Neural cell (in vitro differentiated cells): ENCODE measurements at regions not wholly inside any gene's neighbourhood (a gene's known extent, or its start where the extent isn't known, plus 50 kb on each side); places are given as distances from the start of the nearest gene placed in this dataset.

Experiments
- CTCF ChIP-seq: fragments of 450-650 bp; IDR thresholded peaks from 2 replicates; pipeline ENCODE4 v1.5.1; 2014; ENCODE audit warnings: antibody characterized with exemption, mild to moderate bottlenecking, moderate library complexity; ENCODE audit not compliant: poor library complexity, severe bottlenecking
- EP300 ChIP-seq: fragments of 450-650 bp; conservative IDR thresholded peaks from 2 replicates; pipeline ENCODE4 v1.6.1; 2014; ENCODE audit warnings: antibody characterized with exemption, mild to moderate bottlenecking, moderate library complexity; ENCODE audit not compliant: poor library complexity, severe bottlenecking
- EZH2 ChIP-seq: fragments of 200-600, 300-800 bp; shearing (Covaris generic), sonication (generic); IDR thresholded peaks from 2 replicates; pipeline ENCODE4 v1.6.1; 2014; ENCODE audit warnings: antibody characterized with exemption, low read length, borderline replicate concordance, mild to moderate bottlenecking; ENCODE audit not compliant: insufficient read depth, poor library complexity, severe bottlenecking
- MXI1 ChIP-seq: fragments of 450-650 bp; conservative IDR thresholded peaks from 2 replicates; pipeline ENCODE4 v1.6.1; 2014; ENCODE audit warnings: antibody characterized with exemption, mild to moderate bottlenecking; ENCODE audit not compliant: poor library complexity, severe bottlenecking
- POLR2AphosphoS5 ChIP-seq: IDR thresholded peaks from 2 replicates; pipeline ENCODE4 v1.6.1; 2012
- RAD21 ChIP-seq: fragments of 450-650 bp; conservative IDR thresholded peaks from 2 replicates; pipeline ENCODE4 v1.6.1; 2014; ENCODE audit warnings: antibody characterized with exemption, mild to moderate bottlenecking, moderate library complexity
- REST ChIP-seq: IDR thresholded peaks from 2 replicates; pipeline ENCODE4 v1.6.1; 2012; ENCODE audit warnings: borderline replicate concordance
- SMC3 ChIP-seq: fragments of 450-650 bp; conservative IDR thresholded peaks from 2 replicates; pipeline ENCODE4 v1.6.1; 2014; ENCODE audit warnings: antibody characterized with exemption, mild to moderate bottlenecking, moderate library complexity; ENCODE audit not compliant: poor library complexity
- TAF1 ChIP-seq: IDR thresholded peaks from 2 replicates; pipeline ENCODE4 v1.6.1; 2012; ENCODE audit warnings: low read depth

GRCh38 chr14:65943150-65943549, 530.6 kb downstream of the FUT8 start:
- TF ChIP-seq CTCF: no peak
- TF ChIP-seq POLR2AphosphoS5: no peak
- TF ChIP-seq REST: no peak
- no peak for TF ChIP-seq RAD21
- TF ChIP-seq EP300: no peak
- TF ChIP-seq EZH2: no peak
- TF ChIP-seq MXI1: no peak
- TF ChIP-seq SMC3: no peak
- no peak for TF ChIP-seq TAF1
